Heart left ventricle (tissue), 16 donors: ENCODE measurements at regions not wholly inside any gene's neighbourhood (a gene's known extent, or its start where the extent isn't known, plus 50 kb on each side); places are given as distances from the start of the nearest gene placed in this dataset.
A peak's percentile ranks its signal among the peaks of the same experiment; 100 is the strongest.

ENCODE experiments used
- ATAC-seq, 4 donors: fragments of 200-7000 bp; cut with Tn5 transposase; one replicate each; pipeline ENCODE4 v1.9.1; 2020 to 2022; ENCODE audit warnings: moderate library complexity in 4 of 4, mild to moderate bottlenecking in 3 of 4, moderate number of reproducible peaks in 1 of 4
- DNase-seq, 5 donors: peaks; one replicate each; pipeline ENCODE4 v3.0.0-alpha.2; 2020
- H3K27ac ChIP-seq, 12 donors: fragments of 200-600 bp; sonication (generic) in 4 of 12; one replicate each; pipeline versions ENCODE4 v1.5.0 to v1.8.0; 2016 to 2022; ENCODE audit warnings: mild to moderate bottlenecking in 2 of 12
- H3K27me3 ChIP-seq, 9 donors: fragments of 200-600 bp; sonication (generic) in 2 of 9; one replicate each; pipeline versions ENCODE4 v1.5.1 to v1.8.0; 2016 to 2022; ENCODE audit warnings: mild to moderate bottlenecking in 3 of 9
- H3K36me3 ChIP-seq, 9 donors: fragments of 200-600 bp; sonication (generic) in 2 of 9; one replicate each; pipeline versions ENCODE4 v1.5.0 to v1.8.0; 2018 to 2022; ENCODE audit warnings: mild to moderate bottlenecking in 2 of 9
- H3K4me1 ChIP-seq, 12 donors: fragments of 200-600 bp; sonication (generic) in 4 of 12; one replicate each; pipeline versions ENCODE4 v1.5.0 to v1.8.0; 2016 to 2022; ENCODE audit warnings: mild to moderate bottlenecking in 3 of 12
- H3K4me3 ChIP-seq, 12 donors: fragments of 200-600 bp; sonication (generic) in 4 of 12; one replicate each; pipeline versions ENCODE4 v1.5.0 to v1.8.0; 2017 to 2022; ENCODE audit warnings: mild to moderate bottlenecking in 9 of 12, moderate library complexity in 4 of 12
- H3K9me3 ChIP-seq, 12 donors: fragments of 200-600 bp; sonication (generic) in 4 of 12; one replicate each; pipeline versions ENCODE4 v1.5.0 to v1.8.0; 2016 to 2022; ENCODE audit warnings: mild to moderate bottlenecking in 1 of 12
- CTCF ChIP-seq, 12 donors: fragments of 200-600 bp; sonication (generic) in 4 of 12; IDR thresholded peaks; one replicate each; pipeline versions ENCODE4 v1.5.0 to v1.8.0; 2018 to 2022; ENCODE audit warnings: antibody characterized with exemption in 12 of 12, mild to moderate bottlenecking in 5 of 12
- POLR2A ChIP-seq, 2 donors: fragments of 450-650 bp; IDR thresholded peaks; one replicate each; pipeline ENCODE4 v1.6.1; 2017; ENCODE audit warnings: antibody characterized with exemption in 2 of 2, mild to moderate bottlenecking in 2 of 2, moderate library complexity in 2 of 2
- WGBS, 4 donors: extraction: QIAGEN DNeasy Blood & Tissue Kit in 2 of 4; methylation state at CpG; one replicate each; pipeline versions ENCODE4 v1.1.5 to v1.1.7; 2013 to 2018; 5-methylcytosine and 5-hydroxymethylcytosine counted together
- intact Hi-C, 10 donors: fragments of 100-400 bp; cut with DNase I; formaldehyde crosslinking; loops; one replicate each; pipeline versions ENCODE4 v1.11.1 to v1.14.2; 2022
- donor health status: ischemic (EF 13 %, LVEDD 7.1; RV severe dilation, severe dysfunction).
- donor health status: healthy with polysubstance abuse.
- donor health status: DM: no; HTN: yes; CAD: no.
- donor health status: DM: no; HTN: no; CAD: no.
- donor health status: ischemic (EF 25% LVEDD 6.9; RV normal size, moderate dysfunction).
- donor health status: ischemic (EF 25% LVEDD 5.7; RV mildly dilated, moderate dysfunction).
- donor health status: healthy.
- donor health status: DM: yes; HTN: yes; CAD: no.
- donor health status: ischemic (EF 35%, LVEDD 5.7; RV mildly dilated, moderate dysfunction).
- donor health status: nonischemic (EF 11% LVEDD 7.7; RV severe dilation, severe dysfunction).
- donor health status: DM: yes; HTN: yes; CAD: no.
- donor health status: PGD.
- donor health status: ischemic (EF 29% LVEDD 5.4; RV normal size, mild dysfunction).
- donor health status: nonischemic (EF 23%, LVEDD 6.1; RV moderate dilation, normal function).

GRCh38 chr15:39323157-39323556 is 257.7 kb upstream of the THBS1 start:
- DNase-seq (no peak), ATAC-seq (no peak)
- Histone ChIP-seq H3K36me3 (no peaks in the 10 kb centered on the region), H3K9me3 (peaks cover 0 to 21% (median 7%) of the 10 kb centered on the region in 12 donors), H3K27ac (no peak overlapping the region), H3K4me1 (peaks cover 0 to 19% (median 0%) of the 10 kb centered on the region in 12 donors), H3K4me3 (no peak overlapping the region), H3K27me3 (no peaks in the 10 kb centered on the region)
- intact Hi-C loops = no loop called here
- TF ChIP-seq CTCF (IDR thresholded peaks at IDR 0.05) (no peak), POLR2A (IDR thresholded peaks at IDR 0.05) (no peak)

DNA sequence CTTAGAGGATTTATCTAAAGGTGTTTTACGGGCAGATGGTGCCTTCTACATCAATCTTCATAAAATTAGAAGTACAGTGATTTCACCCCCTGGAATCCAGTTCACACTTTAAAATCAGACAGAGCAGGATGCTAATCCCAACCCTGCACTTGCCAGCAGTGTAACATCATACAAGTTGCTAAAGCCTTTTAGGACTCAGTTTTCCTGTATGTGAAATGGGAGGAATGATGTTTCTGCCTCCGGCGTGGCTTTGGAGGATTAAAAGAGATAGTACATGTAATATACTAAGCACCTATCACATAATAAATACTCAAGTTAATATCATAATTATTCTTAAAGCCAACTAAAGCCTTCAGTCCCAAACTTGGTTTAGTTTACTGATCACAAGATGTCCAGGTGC is 257.2 kb upstream of the THBS1 start:
- no peaks in the 10 kb centered on the region for H3K27me3 ChIP-seq
- H3K4me3 ChIP-seq = no peak overlapping the region
- peaks cover 0 to 21% (median 7%) of the 10 kb centered on the region in 12 donors for H3K9me3 ChIP-seq
- ATAC-seq (no peak), DNase-seq (no peak)
- no peaks in the 10 kb centered on the region for H3K36me3 ChIP-seq
- 91 to 98% (median 97%) methylated on average over 3 of the region's 3 CpGs for WGBS, 4 donors
- intact Hi-C loops = no loop called here
- H3K27ac ChIP-seq = no peak overlapping the region
- H3K4me1 ChIP-seq = peaks cover 0 to 19% (median 0%) of the 10 kb centered on the region in 12 donors
- TF ChIP-seq CTCF (IDR thresholded peaks at IDR 0.05) (no peak), POLR2A (IDR thresholded peaks at IDR 0.05) (no peak)

DNA sequence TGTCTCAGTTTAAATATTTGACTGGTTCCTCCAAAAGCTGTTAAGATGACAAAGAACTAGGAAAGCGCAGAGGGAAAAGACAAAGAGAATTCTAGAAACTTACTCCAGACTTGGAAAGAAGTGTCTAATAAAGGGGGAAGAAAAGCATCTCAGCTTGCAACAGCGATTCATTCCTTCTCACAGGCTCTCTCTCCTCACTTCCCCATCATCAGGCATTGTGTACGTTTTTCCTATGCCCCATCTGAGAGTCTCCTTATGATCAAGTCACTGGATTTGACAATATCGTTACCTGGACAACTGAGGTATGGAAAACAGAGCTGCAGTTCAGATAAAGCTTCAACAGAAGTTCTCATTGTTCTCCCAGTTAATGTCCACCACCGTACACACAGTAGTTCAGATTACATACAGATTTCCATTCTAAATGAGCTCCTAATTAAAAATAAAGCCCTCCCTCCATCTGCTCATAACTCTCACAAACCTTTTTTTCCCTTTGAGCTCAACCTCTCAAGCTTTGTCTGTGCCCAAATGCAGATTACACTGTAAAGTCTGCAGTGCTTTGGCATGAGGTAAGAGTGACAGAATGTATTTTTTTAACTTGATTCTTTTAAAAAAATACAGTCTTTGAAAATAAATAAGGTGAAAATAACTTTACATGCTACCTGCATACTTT is 254.4 kb upstream of the THBS1 start:
- Histone ChIP-seq H3K4me1 (peaks cover 0 to 26% (median 0%) of the 10 kb centered on the region in 12 donors), H3K9me3 (peaks cover 0 to 1% (median 0%) of the 10 kb centered on the region in 12 donors), H3K27ac (peak overlapping the region in 1 of 12 donors; percentile 71), H3K27me3 (no peaks in the 10 kb centered on the region), H3K4me3 (no peak overlapping the region), H3K36me3 (no peaks in the 10 kb centered on the region)
- WGBS, 4 donors = 69 to 87% (median 77%) methylated on average over 5 of the region's 5 CpGs
- TF ChIP-seq POLR2A (IDR thresholded peaks at IDR 0.05) (no peak), CTCF (IDR thresholded peaks at IDR 0.05) (no peak)
- no peak for DNase-seq
- intact Hi-C loops = no loop called here
- no peak for ATAC-seq

GRCh38 chr15:39327005-39327730 is 253.7 kb upstream of the THBS1 start:
- H3K4me1 ChIP-seq = peaks cover 0 to 26% (median 0%) of the 10 kb centered on the region in 12 donors
- no peak for DNase-seq
- ATAC-seq = peak in 2 of 4 donors; percentile 63 to 83
- H3K27ac ChIP-seq = peak overlapping the region in 1 of 12 donors; percentile 71
- no peaks in the 10 kb centered on the region for H3K9me3 ChIP-seq
- 76 to 83% (median 78%) methylated on average over 6 of the region's 6 CpGs for WGBS, 4 donors
- no peaks in the 10 kb centered on the region for H3K27me3 ChIP-seq
- H3K36me3 ChIP-seq = no peaks in the 10 kb centered on the region
- no peak overlapping the region for H3K4me3 ChIP-seq
- TF ChIP-seq POLR2A (IDR thresholded peaks at IDR 0.05) (no peak), CTCF (IDR thresholded peaks at IDR 0.05) (no peak)
- intact Hi-C loops = no loop called here
